Esophagus muscularis mucosa (tissue), 4 donors: ENCODE measurements at regions not wholly inside any gene's neighbourhood (a gene's known extent, or its start where the extent isn't known, plus 50 kb on each side); places are given as distances from the start of the nearest gene placed in this dataset.

Experiments
- EP300 ChIP-seq: sonication (generic); formaldehyde crosslinking; IDR thresholded peaks from one replicate; pipeline ENCODE4 v1.6.1; 2017; ENCODE audit warnings: antibody characterized with exemption
- POLR2A ChIP-seq: fragments of 450-650 bp; IDR thresholded peaks from one replicate; pipeline ENCODE4 v1.6.1; 2017; ENCODE audit warnings: antibody characterized with exemption, moderate library complexity, mild to moderate bottlenecking, low read depth
- TF ChIP-seq, protein P1 (sequence below), 3 experiments: fragments of 200-600 bp in 2 of 3; fragments of 450-650 bp in 1 of 3; sonication (generic) in 2 of 3; IDR thresholded peaks; one replicate each; pipeline ENCODE4 v1.5.1; 2017 to 2019; ENCODE audit warnings: antibody characterized with exemption in 3 of 3, mild to moderate bottlenecking in 2 of 3, moderate library complexity in 1 of 3

DNA sequence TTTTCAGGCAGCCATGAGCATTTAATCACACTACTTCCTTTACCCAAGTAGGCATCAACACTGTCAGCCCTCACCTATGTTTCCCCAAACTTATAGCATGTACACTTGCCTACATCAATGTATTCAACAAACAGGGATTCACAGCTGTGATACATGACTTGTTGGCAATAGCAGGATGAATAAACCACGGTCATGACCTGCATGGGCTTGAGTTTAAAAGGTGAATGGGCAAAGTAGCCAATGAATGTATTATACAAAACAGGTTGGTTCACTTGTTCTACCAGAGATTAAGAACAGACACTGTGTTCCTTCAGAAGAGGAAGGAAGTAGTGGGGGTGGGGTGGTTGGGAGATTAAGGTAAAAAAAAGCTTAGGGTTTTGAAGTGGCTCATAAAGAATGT lies 861.9 kb upstream of the SEMA6D start:
- TF ChIP-seq, protein P1, sequence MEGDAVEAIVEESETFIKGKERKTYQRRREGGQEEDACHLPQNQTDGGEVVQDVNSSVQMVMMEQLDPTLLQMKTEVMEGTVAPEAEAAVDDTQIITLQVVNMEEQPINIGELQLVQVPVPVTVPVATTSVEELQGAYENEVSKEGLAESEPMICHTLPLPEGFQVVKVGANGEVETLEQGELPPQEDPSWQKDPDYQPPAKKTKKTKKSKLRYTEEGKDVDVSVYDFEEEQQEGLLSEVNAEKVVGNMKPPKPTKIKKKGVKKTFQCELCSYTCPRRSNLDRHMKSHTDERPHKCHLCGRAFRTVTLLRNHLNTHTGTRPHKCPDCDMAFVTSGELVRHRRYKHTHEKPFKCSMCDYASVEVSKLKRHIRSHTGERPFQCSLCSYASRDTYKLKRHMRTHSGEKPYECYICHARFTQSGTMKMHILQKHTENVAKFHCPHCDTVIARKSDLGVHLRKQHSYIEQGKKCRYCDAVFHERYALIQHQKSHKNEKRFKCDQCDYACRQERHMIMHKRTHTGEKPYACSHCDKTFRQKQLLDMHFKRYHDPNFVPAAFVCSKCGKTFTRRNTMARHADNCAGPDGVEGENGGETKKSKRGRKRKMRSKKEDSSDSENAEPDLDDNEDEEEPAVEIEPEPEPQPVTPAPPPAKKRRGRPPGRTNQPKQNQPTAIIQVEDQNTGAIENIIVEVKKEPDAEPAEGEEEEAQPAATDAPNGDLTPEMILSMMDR (IDR thresholded peaks at IDR 0.05): no peak
- TF ChIP-seq EP300 (no peak), POLR2A (no peak)
